ENCODE measurements at regions not wholly inside any gene's neighbourhood (a gene's known extent, or its start where the extent isn't known, plus 50 kb on each side); places are given as distances from the start of the nearest gene placed in this dataset.
"Not testable (repeated sequence)": the region's sequence is repeated elsewhere in the genome, so short reads cannot be mapped to it uniquely, and the experiment has no call there.

DNA sequence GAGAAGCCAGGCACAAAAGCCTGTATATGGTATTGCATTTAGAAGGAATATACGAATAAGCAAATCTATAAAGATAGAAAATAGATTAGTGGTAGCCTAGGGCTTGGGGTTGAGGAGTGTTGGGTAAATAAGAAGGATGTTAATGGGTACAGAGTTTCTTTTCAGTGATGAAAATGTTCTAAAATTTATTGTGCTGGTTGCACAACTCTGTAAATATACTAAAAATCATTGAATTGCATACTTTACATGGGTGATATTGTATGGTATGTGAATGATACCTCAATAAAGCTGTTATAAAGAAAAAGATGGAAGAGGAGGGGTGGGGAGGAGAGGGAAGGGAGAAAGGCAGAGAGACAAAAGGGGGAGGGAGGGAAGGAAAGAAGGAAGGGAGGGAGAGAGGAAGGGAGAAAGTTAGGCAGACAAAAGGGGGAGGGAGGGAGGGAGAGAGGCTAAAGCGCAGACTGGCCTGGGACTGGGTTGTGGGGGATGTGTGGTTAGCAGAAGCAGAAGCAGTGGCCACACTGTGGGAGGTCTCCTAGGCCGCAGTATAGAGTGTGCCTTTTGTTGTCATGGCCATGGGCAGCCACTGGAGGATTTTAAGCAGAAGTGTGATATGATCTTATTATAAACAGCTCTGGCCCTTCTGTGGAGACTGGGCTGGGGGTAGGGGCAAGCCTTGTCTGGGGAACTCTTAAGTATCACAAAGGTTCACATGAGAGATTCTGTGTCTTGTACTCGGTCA, 73.6 kb upstream of the ELK3 start:
- ChIA-PET POLR2A (interaction anchor here (1.3 kb wide), 1 partner anchor 8 kb away, joined by 6 read pairs; no protein-coding TSS in a partner anchor), CTCF (ENCODE audit: unreplicated experiment) (interaction anchor here (0.6 kb wide), 1 partner anchor 47 kb away, joined by 3 read pairs; no protein-coding TSS in a partner anchor)
- H3K4me2 ChIP-seq (ENCODE audit: low read length): no peak overlapping the region
- H4K20me1 ChIP-seq (ENCODE audit: insufficient read depth, low read length): no peaks in the 10 kb centered on the region
- no peaks in the 10 kb centered on the region for H3K9me2 ChIP-seq (ENCODE audit: insufficient read depth, low read length)
- H2AFZ ChIP-seq (ENCODE audit: low read length): no peak overlapping the region
- H3K4me3 ChIP-seq (ENCODE audit: low read depth, low read length, poor library complexity, severe bottlenecking): no peak overlapping the region
- no peaks in the 10 kb centered on the region for H3K79me2 ChIP-seq (ENCODE audit: insufficient read depth, low read depth, low read length)
- H3K9me3 ChIP-seq (ENCODE audit: low read length): no peaks in the 10 kb centered on the region
- no peaks in the 10 kb centered on the region for H3K36me3 ChIP-seq (ENCODE audit: insufficient read depth, low read length)
- DNase-seq (ENCODE audit: low spot score): no peak
- no TSS peak for BruUV-seq (replicated peaks)
- intact Hi-C loops (cut with micrococcal nuclease; ENCODE audit: unreplicated experiment): no loop called here
- H3K4me1 ChIP-seq (ENCODE audit: insufficient read depth, low read length, poor library complexity, severe bottlenecking): no peaks in the 10 kb centered on the region
- H3K27ac ChIP-seq (ENCODE audit: low read depth, low read length, poor library complexity, severe bottlenecking): no peak overlapping the region
- TF ChIP-seq, protein P1, sequence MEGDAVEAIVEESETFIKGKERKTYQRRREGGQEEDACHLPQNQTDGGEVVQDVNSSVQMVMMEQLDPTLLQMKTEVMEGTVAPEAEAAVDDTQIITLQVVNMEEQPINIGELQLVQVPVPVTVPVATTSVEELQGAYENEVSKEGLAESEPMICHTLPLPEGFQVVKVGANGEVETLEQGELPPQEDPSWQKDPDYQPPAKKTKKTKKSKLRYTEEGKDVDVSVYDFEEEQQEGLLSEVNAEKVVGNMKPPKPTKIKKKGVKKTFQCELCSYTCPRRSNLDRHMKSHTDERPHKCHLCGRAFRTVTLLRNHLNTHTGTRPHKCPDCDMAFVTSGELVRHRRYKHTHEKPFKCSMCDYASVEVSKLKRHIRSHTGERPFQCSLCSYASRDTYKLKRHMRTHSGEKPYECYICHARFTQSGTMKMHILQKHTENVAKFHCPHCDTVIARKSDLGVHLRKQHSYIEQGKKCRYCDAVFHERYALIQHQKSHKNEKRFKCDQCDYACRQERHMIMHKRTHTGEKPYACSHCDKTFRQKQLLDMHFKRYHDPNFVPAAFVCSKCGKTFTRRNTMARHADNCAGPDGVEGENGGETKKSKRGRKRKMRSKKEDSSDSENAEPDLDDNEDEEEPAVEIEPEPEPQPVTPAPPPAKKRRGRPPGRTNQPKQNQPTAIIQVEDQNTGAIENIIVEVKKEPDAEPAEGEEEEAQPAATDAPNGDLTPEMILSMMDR (conservative IDR thresholded peaks at IDR 0.05; ENCODE audit: low read length): no peak

GRCh38 chr12:96121271-96121711, 72.9 kb upstream of the ELK3 start:
- no peaks in the 10 kb centered on the region for H3K36me3 ChIP-seq (ENCODE audit: insufficient read depth, low read length)
- BruUV-seq (replicated peaks): no TSS peak
- no peaks in the 10 kb centered on the region for H3K79me2 ChIP-seq (ENCODE audit: insufficient read depth, low read depth, low read length)
- no peaks in the 10 kb centered on the region for H3K9me2 ChIP-seq (ENCODE audit: insufficient read depth, low read length)
- H3K4me2 ChIP-seq (ENCODE audit: low read length): no peak overlapping the region
- ChIA-PET POLR2A (interaction anchor here (0.7 to 1.3 kb wide), 3 partner anchors 9 to 16 kb away, joined by 3 to 6 read pairs (median 3); no protein-coding TSS in a partner anchor), CTCF (ENCODE audit: unreplicated experiment) (interaction anchor here (0.6 kb wide), 2 partner anchors 48 to 188 kb away, joined by 3 read pairs; no protein-coding TSS in a partner anchor)
- H3K4me3 ChIP-seq (ENCODE audit: low read depth, low read length, poor library complexity, severe bottlenecking): no peak overlapping the region
- H4K20me1 ChIP-seq (ENCODE audit: insufficient read depth, low read length): no peaks in the 10 kb centered on the region
- H2AFZ ChIP-seq (ENCODE audit: low read length): no peak overlapping the region
- H3K27ac ChIP-seq (ENCODE audit: low read depth, low read length, poor library complexity, severe bottlenecking): no peak overlapping the region
- intact Hi-C loops (cut with micrococcal nuclease; ENCODE audit: unreplicated experiment): no loop called here
- DNase-seq (ENCODE audit: low spot score): no peak
- TF ChIP-seq, protein P1 (conservative IDR thresholded peaks at IDR 0.05; ENCODE audit: low read length): no peak
- no peak for TF ChIP-seq EZH2phosphoT487 (IDR thresholded peaks at IDR 0.05; ENCODE audit: borderline replicate concordance, low read depth, low read length)
- H3K9me3 ChIP-seq (ENCODE audit: low read length): no peaks in the 10 kb centered on the region
- no peaks in the 10 kb centered on the region for H3K4me1 ChIP-seq (ENCODE audit: insufficient read depth, low read length, poor library complexity, severe bottlenecking)

GRCh38 chr12:96128292-96128691, 65.9 kb upstream of the ELK3 start:
- H3K4me1 ChIP-seq (ENCODE audit: insufficient read depth, low read length, poor library complexity, severe bottlenecking); DNase-seq (ENCODE audit: low spot score); H3K9me3 ChIP-seq (ENCODE audit: low read length); H3K27ac ChIP-seq (ENCODE audit: low read depth, low read length, poor library complexity, severe bottlenecking); H3K9me2 ChIP-seq (ENCODE audit: insufficient read depth, low read length); CTCF ChIA-PET (ENCODE audit: unreplicated experiment); H4K20me1 ChIP-seq (ENCODE audit: insufficient read depth, low read length); H3K36me3 ChIP-seq (ENCODE audit: insufficient read depth, low read length); BruUV-seq (replicated peaks); H2AFZ ChIP-seq (ENCODE audit: low read length); H3K79me2 ChIP-seq (ENCODE audit: insufficient read depth, low read depth, low read length); H3K4me2 ChIP-seq (ENCODE audit: low read length); H3K4me3 ChIP-seq (ENCODE audit: low read depth, low read length, poor library complexity, severe bottlenecking): not testable (repeated sequence)
- POLR2A ChIA-PET: interaction anchor here (0.6 to 1.2 kb wide), 3 partner anchors 9 to 22 kb away, joined by 3 to 4 read pairs (median 3); no protein-coding TSS in a partner anchor
- intact Hi-C loops (cut with micrococcal nuclease; ENCODE audit: unreplicated experiment): loop anchor here (5.0 kb wide), 1 partner anchor 51 kb away; no protein-coding TSS in a partner anchor

Measured in OCI-LY7 (cell line).